GM23338 (cell line): ENCODE measurements at regions not wholly inside any gene's neighbourhood (a gene's known extent, or its start where the extent isn't known, plus 50 kb on each side); places are given as distances from the start of the nearest gene placed in this dataset.

Experiments
- EZH2 ChIP-seq: fragments of 200-600 bp; sonication (generic); IDR thresholded peaks from one replicate; pipeline ENCODE4 v1.8.0; 2017; ENCODE audit warnings: antibody characterized with exemption, mild to moderate bottlenecking, low read depth; ENCODE audit not compliant: unreplicated experiment
- POLR2AphosphoS5 ChIP-seq: IDR thresholded peaks from 2 replicates; pipeline ENCODE4 v1.6.1; 2016; ENCODE audit warnings: antibody characterized with exemption, low read depth
- TF ChIP-seq, protein P1 (sequence below), 2 experiments: fragments of 200-600 bp in 1 of 2; sonication (generic) in 1 of 2; conservative IDR thresholded peaks; 2 replicates each; pipeline versions ENCODE4 v1.5.1 to v1.6.1; 2016 to 2017; ENCODE audit warnings: antibody characterized with exemption in 2 of 2, low read depth in 2 of 2, mild to moderate bottlenecking in 2 of 2, moderate library complexity in 1 of 2

GRCh38 chr16:34803683-34804416, 1344.4 kb downstream of the TP53TG3F start:
- TF ChIP-seq, protein P1, sequence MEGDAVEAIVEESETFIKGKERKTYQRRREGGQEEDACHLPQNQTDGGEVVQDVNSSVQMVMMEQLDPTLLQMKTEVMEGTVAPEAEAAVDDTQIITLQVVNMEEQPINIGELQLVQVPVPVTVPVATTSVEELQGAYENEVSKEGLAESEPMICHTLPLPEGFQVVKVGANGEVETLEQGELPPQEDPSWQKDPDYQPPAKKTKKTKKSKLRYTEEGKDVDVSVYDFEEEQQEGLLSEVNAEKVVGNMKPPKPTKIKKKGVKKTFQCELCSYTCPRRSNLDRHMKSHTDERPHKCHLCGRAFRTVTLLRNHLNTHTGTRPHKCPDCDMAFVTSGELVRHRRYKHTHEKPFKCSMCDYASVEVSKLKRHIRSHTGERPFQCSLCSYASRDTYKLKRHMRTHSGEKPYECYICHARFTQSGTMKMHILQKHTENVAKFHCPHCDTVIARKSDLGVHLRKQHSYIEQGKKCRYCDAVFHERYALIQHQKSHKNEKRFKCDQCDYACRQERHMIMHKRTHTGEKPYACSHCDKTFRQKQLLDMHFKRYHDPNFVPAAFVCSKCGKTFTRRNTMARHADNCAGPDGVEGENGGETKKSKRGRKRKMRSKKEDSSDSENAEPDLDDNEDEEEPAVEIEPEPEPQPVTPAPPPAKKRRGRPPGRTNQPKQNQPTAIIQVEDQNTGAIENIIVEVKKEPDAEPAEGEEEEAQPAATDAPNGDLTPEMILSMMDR (conservative IDR thresholded peaks at IDR 0.05; ENCODE audit: low read depth in 2 of 2): no peak
- TF ChIP-seq POLR2AphosphoS5: no peak
- TF ChIP-seq EZH2: no peak
